ENCODE measurements at regions not wholly inside any gene's neighbourhood (a gene's known extent, or its start where the extent isn't known, plus 50 kb on each side); places are given as distances from the start of the nearest gene placed in this dataset.

GRCh38 chr7:156167987-156168386, 355.7 kb upstream of the SHH start:
- CTCF ChIA-PET: interaction anchor here (0.6 kb wide), 1 partner anchor 14 kb away, joined by 4 read pairs; no protein-coding TSS in a partner anchor
- POLR2A ChIA-PET: no interaction called here
- TF ChIP-seq LEF1 (IDR thresholded peaks at IDR 0.05; ENCODE audit: borderline replicate concordance): no peak
- no peak for TF ChIP-seq FOXK2 (IDR thresholded peaks at IDR 0.05)
- no peak for TF ChIP-seq BHLHE40 (IDR thresholded peaks at IDR 0.05; ENCODE audit: borderline replicate concordance)
- no peak for TF ChIP-seq CTBP1 (IDR thresholded peaks at IDR 0.05; ENCODE audit: borderline replicate concordance)
- TF ChIP-seq NFRKB (IDR thresholded peaks at IDR 0.05): no peak
- TF ChIP-seq ELF4 (IDR thresholded peaks at IDR 0.05): no peak
- TF ChIP-seq FOXA1 (IDR thresholded peaks at IDR 0.05): no peak
- no peak for TF ChIP-seq PKNOX1 (IDR thresholded peaks at IDR 0.05)
- no peak for TF ChIP-seq TARDBP (IDR thresholded peaks at IDR 0.05)
- no peak for TF ChIP-seq SUZ12 (IDR thresholded peaks at IDR 0.05)
- TF ChIP-seq L3MBTL2 (conservative IDR thresholded peaks at IDR 0.05): no peak
- TF ChIP-seq ARNT (IDR thresholded peaks at IDR 0.05): no peak
- TF ChIP-seq SP1 (IDR thresholded peaks at IDR 0.05): no peak
- TF ChIP-seq FOXM1 (IDR thresholded peaks at IDR 0.05; ENCODE audit: borderline replicate concordance): no peak
- no peak for TF ChIP-seq HDGF (IDR thresholded peaks at IDR 0.05; ENCODE audit: borderline replicate concordance)
- TF ChIP-seq ZNF384 (IDR thresholded peaks at IDR 0.05): no peak

DNA sequence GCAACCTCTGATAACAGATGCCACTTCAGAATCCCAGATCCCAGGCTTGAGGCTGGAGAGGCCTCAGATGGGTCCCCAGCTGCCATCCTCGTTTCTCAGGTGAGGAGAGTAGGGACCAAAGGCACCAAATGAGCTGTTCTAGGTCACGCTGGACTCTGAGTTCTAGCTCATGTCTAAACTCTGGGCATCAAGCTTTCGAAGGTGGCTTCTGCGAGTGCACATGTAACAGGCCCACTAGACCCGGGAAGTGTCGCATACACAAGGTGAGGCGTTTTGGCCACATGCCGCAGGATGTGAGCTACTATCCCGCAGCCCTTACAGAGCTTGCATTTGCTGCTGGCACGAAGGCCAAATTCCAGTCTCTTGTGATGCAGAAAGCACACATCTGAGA, 355.1 kb upstream of the SHH start:
- ChIA-PET POLR2A (no interaction called here), CTCF (no interaction called here)
- TF ChIP-seq BHLHE40 (IDR thresholded peaks at IDR 0.05; ENCODE audit: borderline replicate concordance) (no peak), HDGF (IDR thresholded peaks at IDR 0.05; ENCODE audit: borderline replicate concordance) (no peak), TARDBP (IDR thresholded peaks at IDR 0.05) (no peak), NFRKB (IDR thresholded peaks at IDR 0.05) (no peak), LEF1 (IDR thresholded peaks at IDR 0.05; ENCODE audit: borderline replicate concordance) (no peak), ELF4 (IDR thresholded peaks at IDR 0.05) (no peak)
- DNase-seq (ENCODE audit: extremely low spot score): no peak

More at GRCh38 chr7:156167987-156168386, 355.7 kb upstream of the SHH start:
- no peak for DNase-seq (ENCODE audit: extremely low spot score)

DNA sequence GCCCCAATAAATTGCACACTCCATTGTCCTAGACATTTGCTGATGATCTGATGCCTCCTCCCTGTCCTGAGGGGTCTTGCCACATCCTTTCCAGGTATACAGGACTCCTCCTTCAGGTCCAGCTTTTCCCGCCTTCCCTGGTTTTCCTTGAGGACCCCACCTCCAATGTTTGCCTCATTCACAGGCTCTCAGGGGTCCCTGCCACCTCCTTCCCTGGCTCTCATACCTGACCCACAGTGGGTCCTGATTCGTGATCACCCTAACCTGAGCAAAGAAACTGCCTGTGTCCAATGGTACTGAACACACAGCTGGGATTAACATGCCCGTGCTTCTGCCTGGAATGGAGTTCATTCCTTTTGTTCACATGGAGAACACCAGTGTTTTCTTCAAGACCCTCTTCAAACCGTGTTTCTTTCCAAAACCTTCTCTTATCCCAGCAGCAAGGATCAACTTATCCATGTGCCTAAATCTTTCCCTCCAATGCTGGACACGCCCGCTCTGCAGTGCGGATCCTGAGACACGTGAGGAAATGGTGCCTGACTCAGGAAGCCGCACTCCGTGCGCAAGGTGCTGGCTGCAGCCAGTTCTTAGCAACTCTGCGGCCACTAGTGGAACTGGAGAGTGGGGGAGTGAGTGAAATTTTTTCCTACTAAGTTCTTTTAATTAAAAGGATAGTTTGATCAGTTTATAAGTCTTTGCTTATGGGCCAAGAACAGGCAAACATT, 354.6 kb upstream of the SHH start:
- ChIA-PET POLR2A (no interaction called here), CTCF (no interaction called here)
- TF ChIP-seq HDGF (IDR thresholded peaks at IDR 0.05; ENCODE audit: borderline replicate concordance) (no peak), LEF1 (IDR thresholded peaks at IDR 0.05; ENCODE audit: borderline replicate concordance) (no peak), L3MBTL2 (conservative IDR thresholded peaks at IDR 0.05) (no peak)

DNA sequence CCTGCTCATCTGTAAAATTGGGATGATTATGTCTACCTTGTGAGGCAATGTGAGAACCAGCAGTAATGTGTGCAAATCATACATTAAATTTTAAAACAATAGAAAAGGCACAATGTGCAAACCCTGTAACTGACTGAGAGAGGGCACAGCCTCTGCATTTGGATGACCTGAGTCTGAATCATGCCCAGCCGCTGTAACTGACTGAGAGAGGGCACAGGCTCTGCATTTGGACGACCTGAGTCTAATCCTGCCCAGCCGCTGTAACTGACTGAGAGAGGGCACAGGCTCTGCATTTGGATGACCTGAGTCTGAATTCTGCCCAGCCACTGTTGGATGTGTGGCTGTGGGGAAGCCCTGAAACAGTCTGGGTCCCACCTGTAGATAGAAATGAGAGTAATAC, 351.5 kb upstream of the SHH start:
- no peak for DNase-seq (ENCODE audit: extremely low spot score)
- POLR2A ChIA-PET: no interaction called here
- CTCF ChIA-PET: no interaction called here
- TF ChIP-seq FOXA1 (IDR thresholded peaks at IDR 0.05) (no peak), BHLHE40 (IDR thresholded peaks at IDR 0.05; ENCODE audit: borderline replicate concordance) (no peak), FOXM1 (IDR thresholded peaks at IDR 0.05; ENCODE audit: borderline replicate concordance) (no peak), LEF1 (IDR thresholded peaks at IDR 0.05; ENCODE audit: borderline replicate concordance) (no peak), SUZ12 (IDR thresholded peaks at IDR 0.05) (no peak), L3MBTL2 (conservative IDR thresholded peaks at IDR 0.05) (no peak), ZNF384 (IDR thresholded peaks at IDR 0.05) (no peak), ELF4 (IDR thresholded peaks at IDR 0.05) (no peak), HDGF (IDR thresholded peaks at IDR 0.05; ENCODE audit: borderline replicate concordance) (no peak), PKNOX1 (IDR thresholded peaks at IDR 0.05) (no peak), SP1 (IDR thresholded peaks at IDR 0.05) (no peak), CTBP1 (IDR thresholded peaks at IDR 0.05; ENCODE audit: borderline replicate concordance) (no peak)

More for the DNA sequence above, 354.6 kb upstream of the SHH start:
- DNase-seq (ENCODE audit: extremely low spot score): no peak

DNA sequence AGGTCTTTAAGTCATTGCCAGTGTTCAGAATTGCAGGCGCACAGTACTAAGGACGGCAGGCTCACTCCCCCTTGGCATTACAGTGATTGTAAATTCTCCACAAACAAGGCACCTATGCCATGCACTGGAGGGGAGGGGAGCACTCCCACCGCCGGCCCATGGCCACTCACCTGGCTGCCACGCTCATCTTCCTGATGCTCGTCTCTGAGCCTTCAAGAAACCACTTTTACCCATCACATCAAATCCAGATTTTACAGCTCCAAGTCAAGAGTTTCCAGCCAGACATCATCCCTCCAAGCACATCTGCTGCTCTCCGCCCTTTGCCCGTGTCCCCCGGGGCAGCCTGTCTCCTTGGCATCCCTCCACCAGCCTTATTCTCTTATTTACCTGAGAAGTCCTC, 350.2 kb upstream of the SHH start:
- TF ChIP-seq ARNT (IDR thresholded peaks at IDR 0.05): no peak
- no peak for TF ChIP-seq L3MBTL2 (conservative IDR thresholded peaks at IDR 0.05)
- TF ChIP-seq ZNF384 (IDR thresholded peaks at IDR 0.05): no peak
- no peak for TF ChIP-seq FOXM1 (IDR thresholded peaks at IDR 0.05; ENCODE audit: borderline replicate concordance)
- TF ChIP-seq TARDBP (IDR thresholded peaks at IDR 0.05): no peak
- TF ChIP-seq PKNOX1 (IDR thresholded peaks at IDR 0.05): no peak
- TF ChIP-seq HDGF (IDR thresholded peaks at IDR 0.05; ENCODE audit: borderline replicate concordance): no peak
- TF ChIP-seq BHLHE40 (IDR thresholded peaks at IDR 0.05; ENCODE audit: borderline replicate concordance): no peak
- TF ChIP-seq FOXA1 (IDR thresholded peaks at IDR 0.05): no peak
- no peak for TF ChIP-seq ELF4 (IDR thresholded peaks at IDR 0.05)
- no peak for TF ChIP-seq SP1 (IDR thresholded peaks at IDR 0.05)
- ChIA-PET POLR2A (no interaction called here), CTCF (no interaction called here)
- no peak for DNase-seq (ENCODE audit: extremely low spot score)

GRCh38 chr7:156160811-156161210, 348.5 kb upstream of the SHH start:
- DNase-seq (ENCODE audit: extremely low spot score): peak; percentile 39
- ChIA-PET CTCF (no interaction called here), POLR2A (no interaction called here)
- TF ChIP-seq TARDBP (IDR thresholded peaks at IDR 0.05) (no peak), PKNOX1 (IDR thresholded peaks at IDR 0.05) (no peak), ELF4 (IDR thresholded peaks at IDR 0.05) (no peak), HDGF (IDR thresholded peaks at IDR 0.05; ENCODE audit: borderline replicate concordance) (no peak), FOXA1 (IDR thresholded peaks at IDR 0.05) (no peak), FOXM1 (IDR thresholded peaks at IDR 0.05; ENCODE audit: borderline replicate concordance) (no peak), FOXK2 (IDR thresholded peaks at IDR 0.05) (no peak), ZNF384 (IDR thresholded peaks at IDR 0.05) (no peak), L3MBTL2 (conservative IDR thresholded peaks at IDR 0.05) (no peak)
